PC-3 (cell line): ENCODE measurements at regions not wholly inside any gene's neighbourhood (a gene's known extent, or its start where the extent isn't known, plus 50 kb on each side); places are given as distances from the start of the nearest gene placed in this dataset.

Source experiments
- CTCF ChIP-seq: fragments of 300-600 bp; sonication (generic); conservative IDR thresholded peaks from 2 replicates; pipeline ENCODE4 v1.5.1; 2017; ENCODE audit warnings: antibody characterized with exemption, low read depth, mild to moderate bottlenecking, low read length
- EZH2phosphoT487 ChIP-seq: fragments of 300-600 bp; sonication (generic); IDR thresholded peaks from 2 replicates; pipeline ENCODE4 v1.6.1; 2018; ENCODE audit warnings: mild to moderate bottlenecking, antibody characterized with exemption, low read length, borderline replicate concordance

- TF ChIP-seq CTCF (no peak), EZH2phosphoT487 (no peak)
Observed at GRCh38 chr10:58115218-58116050, 152.3 kb downstream of the IPMK start.
